A673 (cell line): ENCODE measurements at regions not wholly inside any gene's neighbourhood (a gene's known extent, or its start where the extent isn't known, plus 50 kb on each side); places are given as distances from the start of the nearest gene placed in this dataset.

Experiments used
- CTCF ChIP-seq: fragments of 300-800, 200-600 bp; sonication (generic); conservative IDR thresholded peaks from 2 replicates; pipeline ENCODE4 v1.5.1; 2017; ENCODE audit warnings: low read depth, mild to moderate bottlenecking, antibody characterized with exemption, low read length, moderate library complexity, mixed read lengths
- EZH2 ChIP-seq: fragments of 200-600 bp; sonication (generic); IDR thresholded peaks from 2 replicates; pipeline ENCODE4 v1.6.1; 2017; ENCODE audit warnings: borderline replicate concordance, low read depth, mild to moderate bottlenecking, mixed read lengths, antibody characterized with exemption, low read length; ENCODE audit not compliant: poor library complexity, severe bottlenecking

DNA sequence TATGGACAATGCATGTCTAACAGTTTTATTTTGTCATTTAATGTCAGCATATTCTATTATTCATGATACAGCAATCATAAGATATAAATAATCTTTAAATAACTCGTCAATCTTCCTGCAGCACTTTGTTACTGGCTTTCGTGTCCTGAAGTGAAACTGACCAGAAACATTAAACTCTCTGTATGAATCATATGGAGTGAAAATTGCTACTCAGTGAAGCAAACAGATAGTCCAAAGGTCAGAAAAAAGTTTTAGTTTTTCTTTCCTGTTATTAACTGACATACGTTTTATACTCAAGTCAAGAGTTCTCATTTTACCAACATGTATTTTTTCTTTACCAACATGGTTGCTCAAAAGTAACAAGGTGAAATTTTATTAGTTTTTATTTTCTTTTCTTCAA, 106.8 kb upstream of the GALNT5 start:
- TF ChIP-seq CTCF (no peak), EZH2 (no peak)
